ENCODE measurements at regions not wholly inside any gene's neighbourhood (a gene's known extent, or its start where the extent isn't known, plus 50 kb on each side); places are given as distances from the start of the nearest gene placed in this dataset.

- peaks cover 19% of the 10 kb centered on the region for H3K4me1 Mint-ChIP-seq
- no peak overlapping the region for H3K27ac ChIP-seq (ENCODE audit: low read depth)
These were observed 94.6 kb upstream of the DMRT1 start for GRCh38 chr9:746661-747434.

More at GRCh38 chr9:746661-747434, 94.6 kb upstream of the DMRT1 start:
- DNase-seq (ENCODE audit: low spot score) (no peak), ATAC-seq (no peak)
- Mint-ChIP-seq H3K4me3 (no peak overlapping the region), H3K36me3 (ENCODE audit: low read depth) (peaks cover 25% of the 10 kb centered on the region), H3K27me3 (ENCODE audit: insufficient read depth, low read depth, poor library complexity) (peaks cover 12% of the 10 kb centered on the region), H3K9me3 (no peaks in the 10 kb centered on the region), H3K27ac (no peak overlapping the region)
- Histone ChIP-seq H3F3A (replicated peaks; ENCODE audit: low read depth) (no peaks in the 10 kb centered on the region), H3K36me3 (ENCODE audit: insufficient read depth) (0 out of 2 replicates have a peak, but pooled peaks cover 6% of the 10 kb centered on the region), H3K27me3 (ENCODE audit: insufficient read depth) (no peaks in the 10 kb centered on the region), H3K4me3 (no peak overlapping the region), H3K9me2 (ENCODE audit: insufficient read depth) (no peaks in the 10 kb centered on the region), H2AFZ (no peak overlapping the region), H3K79me2 (replicated peaks; ENCODE audit: insufficient read depth) (no peaks in the 10 kb centered on the region), H4K20me1 (replicated peaks; ENCODE audit: insufficient read depth) (no peaks in the 10 kb centered on the region), H3K4me1 (ENCODE audit: insufficient read depth) (peaks cover 6% of the 10 kb centered on the region), H3K4me2 (no peak overlapping the region)
- TF ChIP-seq EZH2phosphoT487 (IDR thresholded peaks at IDR 0.05; ENCODE audit: unreplicated experiment) (no peak), ZNF331 (CRISPR knock-in tag; IDR thresholded peaks at IDR 0.05; ENCODE audit: low read depth) (no peak), ZNF114 (CRISPR knock-in tag; IDR thresholded peaks at IDR 0.05) (no peak), ZNF462 (CRISPR knock-in tag; IDR thresholded peaks at IDR 0.05) (no peak), EZH2 (IDR thresholded peaks at IDR 0.05; ENCODE audit: low read depth, unreplicated experiment) (no peak), POLR2AphosphoS5 (IDR thresholded peaks at IDR 0.05; ENCODE audit: low read depth) (no peak), CREB1 (CRISPR knock-in tag; IDR thresholded peaks at IDR 0.05; ENCODE audit: low read depth) (no peak), CTCF (conservative IDR thresholded peaks at IDR 0.05; ENCODE audit: low read depth in 2 of 2) (no peak), JUNB (IDR thresholded peaks at IDR 0.05; ENCODE audit: unreplicated experiment) (no peak), STAT1 (IDR thresholded peaks at IDR 0.05; ENCODE audit: unreplicated experiment) (no peak), ETS1 (IDR thresholded peaks at IDR 0.05) (no peak), NANOG (IDR thresholded peaks at IDR 0.05; ENCODE audit: borderline replicate concordance) (no peak), REST (IDR thresholded peaks at IDR 0.05; ENCODE audit: unreplicated experiment) (no peak)

All from GM23338 (cell line).